Choroid plexus epithelial cell (primary cell): ENCODE measurements at regions not wholly inside any gene's neighbourhood (a gene's known extent, or its start where the extent isn't known, plus 50 kb on each side); places are given as distances from the start of the nearest gene placed in this dataset.

Source experiments
- DNase-seq: peaks from one replicate; pipeline ENCODE4 v3.0.0-alpha.2; 2010; ENCODE audit warnings: low read depth
- H3K4me3 ChIP-seq: 2 replicates; pipeline ENCODE4 v1.5.1; 2011; ENCODE audit warnings: low read depth, mild to moderate bottlenecking, control low read depth, low read length, moderate library complexity
- TF ChIP-seq, protein P1 (sequence below): conservative IDR thresholded peaks from 2 replicates; pipeline ENCODE4 v1.5.1; 2011; ENCODE audit warnings: low read depth, mild to moderate bottlenecking, control low read depth, inconsistent platforms, low read length, moderate library complexity

DNA sequence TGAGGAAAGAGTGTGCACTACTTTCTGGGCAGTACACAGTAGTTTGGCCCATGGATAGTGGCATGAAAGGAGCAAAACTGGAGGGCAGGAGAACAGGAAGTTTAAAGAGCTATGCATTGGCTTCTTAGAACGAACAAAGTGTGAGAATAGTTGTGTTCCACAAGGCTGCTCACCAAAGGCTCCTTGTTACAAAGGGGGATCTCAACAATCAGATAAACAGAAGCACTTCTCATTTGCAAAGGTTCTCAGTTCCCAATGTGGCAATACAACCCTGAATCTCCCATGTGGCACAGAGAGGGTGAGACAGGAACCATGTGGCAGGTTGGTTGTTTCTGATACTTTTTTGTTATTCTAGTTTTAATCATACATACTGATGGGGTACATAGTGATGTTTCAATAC is 158.4 kb downstream of the CARTPT start:
- no peak for DNase-seq
- H3K4me3 ChIP-seq = no peak overlapping the region
- TF ChIP-seq, protein P1, sequence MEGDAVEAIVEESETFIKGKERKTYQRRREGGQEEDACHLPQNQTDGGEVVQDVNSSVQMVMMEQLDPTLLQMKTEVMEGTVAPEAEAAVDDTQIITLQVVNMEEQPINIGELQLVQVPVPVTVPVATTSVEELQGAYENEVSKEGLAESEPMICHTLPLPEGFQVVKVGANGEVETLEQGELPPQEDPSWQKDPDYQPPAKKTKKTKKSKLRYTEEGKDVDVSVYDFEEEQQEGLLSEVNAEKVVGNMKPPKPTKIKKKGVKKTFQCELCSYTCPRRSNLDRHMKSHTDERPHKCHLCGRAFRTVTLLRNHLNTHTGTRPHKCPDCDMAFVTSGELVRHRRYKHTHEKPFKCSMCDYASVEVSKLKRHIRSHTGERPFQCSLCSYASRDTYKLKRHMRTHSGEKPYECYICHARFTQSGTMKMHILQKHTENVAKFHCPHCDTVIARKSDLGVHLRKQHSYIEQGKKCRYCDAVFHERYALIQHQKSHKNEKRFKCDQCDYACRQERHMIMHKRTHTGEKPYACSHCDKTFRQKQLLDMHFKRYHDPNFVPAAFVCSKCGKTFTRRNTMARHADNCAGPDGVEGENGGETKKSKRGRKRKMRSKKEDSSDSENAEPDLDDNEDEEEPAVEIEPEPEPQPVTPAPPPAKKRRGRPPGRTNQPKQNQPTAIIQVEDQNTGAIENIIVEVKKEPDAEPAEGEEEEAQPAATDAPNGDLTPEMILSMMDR = no peak

DNA sequence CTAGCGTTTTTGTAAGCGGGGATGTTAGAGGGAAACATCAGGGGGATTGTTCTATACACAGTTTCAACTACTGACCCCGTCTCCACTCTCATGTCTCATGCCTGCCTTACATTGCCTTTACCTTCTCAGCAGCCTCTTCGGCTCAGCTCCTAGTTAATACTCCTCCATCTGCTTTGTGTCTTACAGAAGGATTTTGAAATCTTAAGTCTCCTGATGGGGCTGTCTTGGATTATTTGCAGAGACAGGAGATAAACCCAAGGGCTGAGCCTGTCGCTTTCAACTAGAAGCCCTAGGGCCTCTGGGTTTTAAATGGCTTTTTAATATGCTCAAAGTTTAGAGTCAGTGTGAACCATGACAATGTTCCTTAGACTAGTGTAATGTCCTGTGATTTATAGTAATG is 161.5 kb downstream of the CARTPT start:
- TF ChIP-seq, protein P1 = no peak
- H3K4me3 ChIP-seq = no peak overlapping the region
- DNase-seq = no peak

DNA sequence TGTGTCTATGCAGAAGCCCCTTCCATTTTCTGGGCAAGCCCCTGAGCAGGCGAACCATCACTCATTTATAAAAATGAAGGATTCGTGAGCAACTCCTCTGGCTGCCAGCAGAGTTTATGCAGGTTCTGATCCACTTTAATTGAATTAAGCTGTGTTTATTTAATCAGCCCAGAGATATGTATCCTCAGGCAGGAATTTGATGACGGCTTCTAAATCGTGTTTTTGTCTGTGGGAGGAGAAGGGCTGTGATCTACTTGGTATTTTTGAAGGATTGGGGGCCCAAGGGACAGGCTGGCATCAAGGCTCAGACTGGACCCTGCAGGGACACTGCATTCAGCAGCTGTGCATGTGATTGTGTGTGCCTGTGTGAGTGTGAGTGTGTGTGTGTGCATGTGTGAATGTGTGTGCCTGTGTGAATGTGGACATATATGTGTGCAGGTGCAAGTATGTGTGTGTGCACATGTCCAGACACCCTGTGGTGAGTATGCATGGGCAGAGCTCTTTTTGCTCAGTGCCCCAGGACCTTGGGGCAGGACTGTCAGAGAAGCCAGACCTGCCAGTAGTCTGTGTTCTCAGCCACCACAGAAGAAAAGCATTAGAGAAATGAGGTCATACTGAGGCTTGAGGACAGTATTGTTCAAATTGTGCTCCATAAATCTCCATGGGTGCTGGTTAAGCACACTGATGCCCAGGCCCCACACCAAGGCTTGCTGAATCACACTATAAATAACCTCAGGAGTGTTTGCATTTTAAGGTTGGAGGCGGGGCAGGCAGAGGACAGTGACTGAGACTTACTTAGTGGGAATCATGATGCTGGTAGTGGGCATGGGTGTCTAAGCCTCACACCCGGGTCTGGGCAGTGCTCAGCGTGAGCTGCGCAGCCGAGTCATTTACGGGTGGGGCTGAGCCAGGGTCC is 164.0 kb downstream of the CARTPT start:
- no peak for DNase-seq
- TF ChIP-seq, protein P1 = no peak
- no peak overlapping the region for H3K4me3 ChIP-seq

DNA sequence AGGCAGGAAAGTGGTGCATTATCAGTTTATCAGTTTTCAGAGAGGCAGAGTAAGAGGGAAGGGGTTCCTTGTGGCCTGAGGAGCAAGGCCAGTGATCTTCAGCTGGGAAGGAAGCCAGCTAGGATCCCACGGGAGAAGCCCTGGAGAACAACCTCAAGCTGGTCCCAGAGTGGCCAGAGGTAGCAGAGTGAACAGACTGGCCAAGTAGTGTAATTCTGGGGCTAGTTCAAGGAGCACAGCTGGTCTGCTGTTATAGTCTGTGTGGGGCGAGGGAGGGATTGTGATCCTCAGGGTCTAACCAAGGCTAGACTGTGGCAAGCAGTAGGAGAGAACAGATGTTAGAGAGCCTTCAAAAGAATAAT is 164.6 kb downstream of the CARTPT start:
- H3K4me3 ChIP-seq = no peak overlapping the region
- DNase-seq = no peak
- TF ChIP-seq, protein P1 = no peak

DNA sequence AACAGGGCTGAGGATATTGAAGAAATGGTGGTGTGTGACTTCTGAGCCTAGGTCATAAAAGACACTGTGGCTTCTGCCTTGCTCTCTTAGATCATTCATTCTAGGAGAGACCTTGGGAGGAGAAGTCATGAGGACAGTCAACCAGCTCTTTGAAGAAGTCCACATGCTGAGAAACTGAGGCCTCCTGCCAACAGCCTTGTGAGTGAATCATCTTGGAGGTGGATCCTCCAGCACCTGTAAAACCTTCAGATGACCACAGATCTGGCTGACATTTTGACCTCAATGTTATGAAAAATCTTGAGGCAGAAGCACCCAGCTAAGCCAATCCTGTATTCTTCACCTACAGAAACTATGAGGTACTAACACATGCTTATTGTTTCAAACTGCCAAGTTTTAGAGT is 165.9 kb downstream of the CARTPT start:
- TF ChIP-seq, protein P1 = no peak
- no peak overlapping the region for H3K4me3 ChIP-seq
- no peak for DNase-seq

DNA sequence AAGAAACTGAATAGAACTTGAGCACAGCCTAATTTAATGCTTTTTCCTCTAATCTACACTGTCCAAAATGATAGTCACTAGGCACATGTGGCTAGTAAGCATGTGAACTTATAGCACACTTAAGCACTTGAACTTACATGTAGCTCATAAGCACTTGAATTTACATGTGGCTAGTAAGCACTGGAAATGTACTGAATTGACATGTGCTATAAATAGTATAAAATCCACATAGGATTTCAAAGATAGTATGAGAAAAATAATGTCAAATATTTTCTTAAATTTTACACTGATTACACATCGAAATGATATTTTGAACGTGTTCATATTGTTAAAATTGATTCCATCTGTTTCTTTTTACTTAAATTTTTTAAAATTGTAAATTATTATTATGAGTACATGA is 167.3 kb downstream of the CARTPT start:
- DNase-seq = no peak
- TF ChIP-seq, protein P1 = no peak
- H3K4me3 ChIP-seq = no peak overlapping the region

DNA sequence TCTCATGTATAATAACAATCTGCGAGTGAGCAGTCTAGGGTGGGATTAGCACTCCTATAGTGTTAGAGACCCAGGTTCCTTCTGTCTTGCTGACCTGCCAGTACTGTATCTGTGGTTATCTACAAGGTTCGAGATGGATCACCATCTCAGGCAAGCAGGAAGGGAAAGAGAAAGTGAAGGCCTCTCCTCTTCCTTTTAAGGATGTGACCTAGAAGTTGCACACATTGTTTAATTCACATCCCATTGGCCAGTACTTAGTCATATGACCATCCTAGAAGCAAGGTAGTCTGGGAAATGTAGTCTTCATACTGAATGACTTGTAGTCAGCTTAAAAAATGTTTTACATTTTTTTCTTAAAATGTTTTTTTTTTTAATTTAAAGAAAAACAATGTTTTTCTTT is 168.6 kb downstream of the CARTPT start:
- TF ChIP-seq, protein P1 = no peak
- H3K4me3 ChIP-seq = no peak overlapping the region
- DNase-seq = peak; percentile 96
